ENCODE measurements at regions not wholly inside any gene's neighbourhood (a gene's known extent, or its start where the extent isn't known, plus 50 kb on each side); places are given as distances from the start of the nearest gene placed in this dataset.

- TF ChIP-seq CTCF (IDR thresholded peaks at IDR 0.05) (no peak), POLR2A (IDR thresholded peaks at IDR 0.05) (no peak)
Measured at GRCh38 chr17:36851250-36851649, 86.0 kb upstream of the LHX1 start.
